ENCODE measurements at regions not wholly inside any gene's neighbourhood (a gene's known extent, or its start where the extent isn't known, plus 50 kb on each side); places are given as distances from the start of the nearest gene placed in this dataset.

DNA sequence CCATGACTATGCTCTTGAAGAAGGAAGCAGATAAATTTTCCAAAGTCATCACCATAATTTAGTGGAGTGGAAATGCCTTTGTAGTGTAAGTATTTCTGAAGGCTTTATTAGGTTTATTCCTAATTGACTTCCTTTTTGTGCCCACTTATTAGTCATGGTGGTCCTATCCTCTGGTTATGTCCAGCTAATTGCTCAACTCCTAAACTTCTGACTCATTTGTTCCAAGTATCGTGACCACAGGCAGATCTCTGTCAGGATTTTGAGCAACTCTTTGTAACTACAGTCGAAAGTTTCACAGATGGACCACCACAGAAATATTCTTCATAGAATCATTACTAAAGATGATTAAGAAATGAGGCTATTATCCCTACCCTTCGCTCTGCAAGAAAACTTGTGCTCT is 315.6 kb upstream of the PTCHD4 start:
- TF ChIP-seq EP300 (IDR thresholded peaks at IDR 0.05; ENCODE audit: borderline replicate concordance) (no peak), YY1 (IDR thresholded peaks at IDR 0.05; ENCODE audit: low read depth) (no peak), CEBPB (IDR thresholded peaks at IDR 0.05) (no peak), RAD21 (IDR thresholded peaks at IDR 0.05; ENCODE audit: low read depth) (no peak), TAF1 (IDR thresholded peaks at IDR 0.05; ENCODE audit: low read depth) (no peak)
- TF ChIP-seq, protein P1, sequence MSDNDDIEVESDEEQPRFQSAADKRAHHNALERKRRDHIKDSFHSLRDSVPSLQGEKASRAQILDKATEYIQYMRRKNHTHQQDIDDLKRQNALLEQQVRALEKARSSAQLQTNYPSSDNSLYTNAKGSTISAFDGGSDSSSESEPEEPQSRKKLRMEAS (IDR thresholded peaks at IDR 0.05), result no peak

Measured in Ishikawa (cell line).